ENCODE measurements at regions not wholly inside any gene's neighbourhood (a gene's known extent, or its start where the extent isn't known, plus 50 kb on each side); places are given as distances from the start of the nearest gene placed in this dataset.

- POLR2A ChIA-PET: no interaction called here
- no peak overlapping the region for H3K4me2 ChIP-seq (ENCODE audit: insufficient read depth, low read length)
Observed at GRCh38 chr16:7140899-7141298, 191.7 kb upstream of the RBFOX1 start.

More at GRCh38 chr16:7140899-7141298, 191.7 kb upstream of the RBFOX1 start:
- Histone ChIP-seq H4K20me1 (replicated peaks; ENCODE audit: control insufficient read depth, extremely low read depth, insufficient read depth, low read length) (no peaks in the 10 kb centered on the region), H3K9ac (replicated peaks; ENCODE audit: extremely low read depth, insufficient read depth, low read length) (no peak overlapping the region), H3K27me3 (ENCODE audit: control insufficient read depth in 2 of 2, insufficient read depth in 2 of 2, low read length in 2 of 2) (no peaks in the 10 kb centered on the region), H3K36me3 (ENCODE audit: control insufficient read depth in 2 of 2, extremely low read depth in 1 of 2, insufficient read depth in 2 of 2, low read length in 2 of 2) (no peaks in the 10 kb centered on the region), H3K79me2 (ENCODE audit: control insufficient read depth, insufficient read depth, low read length) (no peaks in the 10 kb centered on the region), H3K4me1 (ENCODE audit: control insufficient read depth, extremely low read depth, insufficient read depth, low read length) (no peaks in the 10 kb centered on the region), H3K9me1 (replicated peaks; ENCODE audit: control insufficient read depth, extremely low read depth, insufficient read depth, low read length) (no peaks in the 10 kb centered on the region), H2AFZ (ENCODE audit: low read depth, low read length) (no peak overlapping the region), H3K9me3 (replicated peaks; ENCODE audit: control insufficient read depth, insufficient read depth, low read length) (peaks cover 4% of the 10 kb centered on the region), H3K27ac (ENCODE audit: insufficient read depth, low read depth, low read length) (no peak overlapping the region), H3K4me3 (replicated peaks in 1 of 3; ENCODE audit: insufficient read depth in 1 of 3, low read depth in 1 of 3, low read length in 3 of 3) (no peak overlapping the region)
- no peak for TF ChIP-seq FOS (IDR thresholded peaks at IDR 0.05; ENCODE audit: borderline replicate concordance, insufficient read depth, low read length)
- no peak for TF ChIP-seq POLR2A (IDR thresholded peaks at IDR 0.05; ENCODE audit: low read depth, low read length)
- no peak for TF ChIP-seq GATA2 (IDR thresholded peaks at IDR 0.05; ENCODE audit: insufficient read depth, insufficient read length, low read depth, low read length)
- no peak for TF ChIP-seq POLR2AphosphoS5 (IDR thresholded peaks at IDR 0.05; ENCODE audit: insufficient read depth, low read depth, low read length)
- no peak for TF ChIP-seq CTCF (IDR thresholded peaks at IDR 0.05; ENCODE audit: extremely low read depth in 1 of 2, insufficient read depth in 1 of 2, low read depth in 1 of 2, low read length in 2 of 2)
- no peak for TF ChIP-seq JUN (IDR thresholded peaks at IDR 0.05; ENCODE audit: borderline replicate concordance, insufficient read depth, insufficient read length, low read depth)
- no peak for TF ChIP-seq EZH2 (IDR thresholded peaks at IDR 0.05; ENCODE audit: borderline replicate concordance, low read depth, low read length, severe bottlenecking)
- no peak for TF ChIP-seq MYC (IDR thresholded peaks at IDR 0.05; ENCODE audit: low read depth, low read length)
- TF ChIP-seq MAX (IDR thresholded peaks at IDR 0.05; ENCODE audit: insufficient read depth, insufficient read length): no peak
- dilution Hi-C loops (cut with MboI; ENCODE audit: extremely low pct_ligation_motif_present, low sequenced_read_pairs): no loop called here
- no peak for FAIRE-seq
- no peak for DNase-seq (ENCODE audit: low read depth, low spot score)
- CTCF ChIA-PET: no interaction called here
- BruUV-seq (replicated peaks): no TSS peak
- intact Hi-C loops (cut with micrococcal nuclease): no loop called here
